ENCODE measurements at regions not wholly inside any gene's neighbourhood (a gene's known extent, or its start where the extent isn't known, plus 50 kb on each side); places are given as distances from the start of the nearest gene placed in this dataset.

DNA sequence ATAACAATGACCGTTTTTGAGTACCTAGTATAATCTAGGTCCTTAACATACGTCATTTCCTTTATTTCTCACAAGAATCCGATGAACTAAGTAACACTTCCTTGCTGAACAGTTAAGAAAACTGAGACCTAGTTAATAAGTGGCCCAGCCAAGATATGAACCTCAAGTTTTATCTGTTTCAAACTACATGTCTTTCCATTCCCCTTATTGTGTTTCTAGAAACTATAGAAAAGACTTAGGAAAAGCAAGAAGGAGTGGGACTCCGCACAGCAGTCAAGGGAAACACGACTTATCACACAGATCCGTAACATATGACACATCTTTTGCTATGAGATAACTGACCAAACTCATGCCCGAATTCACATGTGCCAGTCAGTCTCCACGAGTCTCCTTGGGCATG is 221.2 kb upstream of the ADAMTS9 start:
- no peaks in the 10 kb centered on the region for H3K36me3 ChIP-seq (ENCODE audit: insufficient read depth)
- peaks cover 4% of the 10 kb centered on the region for H3K27me3 Mint-ChIP-seq (ENCODE audit: insufficient read depth, low read depth, poor library complexity)
- H3K4me3 ChIP-seq: no peak overlapping the region
- peaks cover 18% of the 10 kb centered on the region for H3K4me1 ChIP-seq (ENCODE audit: insufficient read depth)
- H3K27me3 ChIP-seq (ENCODE audit: insufficient read depth): no peaks in the 10 kb centered on the region
- DNase-seq (ENCODE audit: low spot score) (no peak), ATAC-seq (no peak)
- peaks cover 4% of the 10 kb centered on the region; the same call in 1 of the 2 replicates for H3K9me2 ChIP-seq (ENCODE audit: insufficient read depth)
- no peaks in the 10 kb centered on the region for H3F3A ChIP-seq (replicated peaks; ENCODE audit: low read depth)
- no peak overlapping the region for H2AFZ ChIP-seq
- H4K20me1 ChIP-seq (replicated peaks; ENCODE audit: insufficient read depth): no peaks in the 10 kb centered on the region
- H3K27ac Mint-ChIP-seq: no peak overlapping the region
- peaks cover 39% of the 10 kb centered on the region for H3K4me1 Mint-ChIP-seq
- H3K36me3 Mint-ChIP-seq (ENCODE audit: low read depth): 0 out of 3 replicates have a peak, but pooled peaks cover 6% of the 10 kb centered on the region
- no peaks in the 10 kb centered on the region for H3K79me2 ChIP-seq (replicated peaks; ENCODE audit: insufficient read depth)
- H3K9me3 Mint-ChIP-seq: peaks cover 6% of the 10 kb centered on the region
- no peak overlapping the region for H3K4me2 ChIP-seq
- TF ChIP-seq POLR2AphosphoS5 (IDR thresholded peaks at IDR 0.05; ENCODE audit: low read depth) (no peak), EZH2phosphoT487 (IDR thresholded peaks at IDR 0.05; ENCODE audit: unreplicated experiment) (no peak), ZNF114 (CRISPR knock-in tag; IDR thresholded peaks at IDR 0.05) (no peak), JUNB (IDR thresholded peaks at IDR 0.05; ENCODE audit: unreplicated experiment) (no peak), NANOG (IDR thresholded peaks at IDR 0.05; ENCODE audit: borderline replicate concordance) (no peak), STAT1 (IDR thresholded peaks at IDR 0.05; ENCODE audit: unreplicated experiment) (no peak), EZH2 (IDR thresholded peaks at IDR 0.05; ENCODE audit: low read depth, unreplicated experiment) (no peak), ZNF331 (CRISPR knock-in tag; IDR thresholded peaks at IDR 0.05; ENCODE audit: low read depth) (no peak), CREB1 (CRISPR knock-in tag; IDR thresholded peaks at IDR 0.05; ENCODE audit: low read depth) (no peak)
- TF ChIP-seq, protein P1, sequence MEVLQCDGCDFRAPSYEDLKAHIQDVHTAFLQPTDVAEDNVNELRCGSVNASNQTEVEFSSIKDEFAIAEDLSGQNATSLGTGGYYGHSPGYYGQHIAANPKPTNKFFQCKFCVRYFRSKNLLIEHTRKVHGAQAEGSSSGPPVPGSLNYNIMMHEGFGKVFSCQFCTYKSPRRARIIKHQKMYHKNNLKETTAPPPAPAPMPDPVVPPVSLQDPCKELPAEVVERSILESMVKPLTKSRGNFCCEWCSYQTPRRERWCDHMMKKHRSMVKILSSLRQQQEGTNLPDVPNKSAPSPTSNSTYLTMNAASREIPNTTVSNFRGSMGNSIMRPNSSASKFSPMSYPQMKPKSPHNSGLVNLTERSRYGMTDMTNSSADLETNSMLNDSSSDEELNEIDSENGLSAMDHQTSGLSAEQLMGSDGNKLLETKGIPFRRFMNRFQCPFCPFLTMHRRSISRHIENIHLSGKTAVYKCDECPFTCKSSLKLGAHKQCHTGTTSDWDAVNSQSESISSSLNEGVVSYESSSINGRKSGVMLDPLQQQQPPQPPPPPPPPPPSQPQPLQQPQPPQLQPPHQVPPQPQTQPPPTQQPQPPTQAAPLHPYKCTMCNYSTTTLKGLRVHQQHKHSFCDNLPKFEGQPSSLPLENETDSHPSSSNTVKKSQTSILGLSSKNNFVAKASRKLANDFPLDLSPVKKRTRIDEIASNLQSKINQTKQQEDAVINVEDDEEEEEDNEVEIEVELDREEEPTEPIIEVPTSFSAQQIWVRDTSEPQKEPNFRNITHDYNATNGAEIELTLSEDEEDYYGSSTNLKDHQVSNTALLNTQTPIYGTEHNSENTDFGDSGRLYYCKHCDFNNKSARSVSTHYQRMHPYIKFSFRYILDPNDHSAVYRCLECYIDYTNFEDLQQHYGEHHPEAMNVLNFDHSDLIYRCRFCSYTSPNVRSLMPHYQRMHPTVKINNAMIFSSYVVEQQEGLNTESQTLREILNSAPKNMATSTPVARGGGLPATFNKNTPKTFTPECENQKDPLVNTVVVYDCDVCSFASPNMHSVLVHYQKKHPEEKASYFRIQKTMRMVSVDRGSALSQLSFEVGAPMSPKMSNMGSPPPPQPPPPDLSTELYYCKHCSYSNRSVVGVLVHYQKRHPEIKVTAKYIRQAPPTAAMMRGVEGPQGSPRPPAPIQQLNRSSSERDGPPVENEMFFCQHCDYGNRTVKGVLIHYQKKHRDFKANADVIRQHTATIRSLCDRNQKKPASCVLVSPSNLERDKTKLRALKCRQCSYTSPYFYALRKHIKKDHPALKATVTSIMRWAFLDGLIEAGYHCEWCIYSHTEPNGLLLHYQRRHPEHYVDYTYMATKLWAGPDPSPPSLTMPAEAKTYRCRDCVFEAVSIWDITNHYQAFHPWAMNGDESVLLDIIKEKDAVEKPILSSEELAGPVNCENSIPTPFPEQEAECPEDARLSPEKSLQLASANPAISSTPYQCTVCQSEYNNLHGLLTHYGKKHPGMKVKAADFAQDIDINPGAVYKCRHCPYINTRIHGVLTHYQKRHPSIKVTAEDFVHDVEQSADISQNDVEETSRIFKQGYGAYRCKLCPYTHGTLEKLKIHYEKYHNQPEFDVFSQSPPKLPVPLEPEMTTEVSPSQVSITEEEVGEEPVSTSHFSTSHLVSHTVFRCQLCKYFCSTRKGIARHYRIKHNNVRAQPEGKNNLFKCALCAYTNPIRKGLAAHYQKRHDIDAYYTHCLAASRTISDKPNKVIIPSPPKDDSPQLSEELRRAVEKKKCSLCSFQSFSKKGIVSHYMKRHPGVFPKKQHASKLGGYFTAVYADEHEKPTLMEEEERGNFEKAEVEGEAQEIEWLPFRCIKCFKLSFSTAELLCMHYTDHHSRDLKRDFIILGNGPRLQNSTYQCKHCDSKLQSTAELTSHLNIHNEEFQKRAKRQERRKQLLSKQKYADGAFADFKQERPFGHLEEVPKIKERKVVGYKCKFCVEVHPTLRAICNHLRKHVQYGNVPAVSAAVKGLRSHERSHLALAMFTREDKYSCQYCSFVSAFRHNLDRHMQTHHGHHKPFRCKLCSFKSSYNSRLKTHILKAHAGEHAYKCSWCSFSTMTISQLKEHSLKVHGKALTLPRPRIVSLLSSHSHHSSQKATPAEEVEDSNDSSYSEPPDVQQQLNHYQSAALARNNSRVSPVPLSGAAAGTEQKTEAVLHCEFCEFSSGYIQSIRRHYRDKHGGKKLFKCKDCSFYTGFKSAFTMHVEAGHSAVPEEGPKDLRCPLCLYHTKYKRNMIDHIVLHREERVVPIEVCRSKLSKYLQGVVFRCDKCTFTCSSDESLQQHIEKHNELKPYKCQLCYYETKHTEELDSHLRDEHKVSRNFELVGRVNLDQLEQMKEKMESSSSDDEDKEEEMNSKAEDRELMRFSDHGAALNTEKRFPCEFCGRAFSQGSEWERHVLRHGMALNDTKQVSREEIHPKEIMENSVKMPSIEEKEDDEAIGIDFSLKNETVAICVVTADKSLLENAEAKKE (CRISPR knock-in tag; IDR thresholded peaks at IDR 0.05): no peak
- TF ChIP-seq, protein P2, sequence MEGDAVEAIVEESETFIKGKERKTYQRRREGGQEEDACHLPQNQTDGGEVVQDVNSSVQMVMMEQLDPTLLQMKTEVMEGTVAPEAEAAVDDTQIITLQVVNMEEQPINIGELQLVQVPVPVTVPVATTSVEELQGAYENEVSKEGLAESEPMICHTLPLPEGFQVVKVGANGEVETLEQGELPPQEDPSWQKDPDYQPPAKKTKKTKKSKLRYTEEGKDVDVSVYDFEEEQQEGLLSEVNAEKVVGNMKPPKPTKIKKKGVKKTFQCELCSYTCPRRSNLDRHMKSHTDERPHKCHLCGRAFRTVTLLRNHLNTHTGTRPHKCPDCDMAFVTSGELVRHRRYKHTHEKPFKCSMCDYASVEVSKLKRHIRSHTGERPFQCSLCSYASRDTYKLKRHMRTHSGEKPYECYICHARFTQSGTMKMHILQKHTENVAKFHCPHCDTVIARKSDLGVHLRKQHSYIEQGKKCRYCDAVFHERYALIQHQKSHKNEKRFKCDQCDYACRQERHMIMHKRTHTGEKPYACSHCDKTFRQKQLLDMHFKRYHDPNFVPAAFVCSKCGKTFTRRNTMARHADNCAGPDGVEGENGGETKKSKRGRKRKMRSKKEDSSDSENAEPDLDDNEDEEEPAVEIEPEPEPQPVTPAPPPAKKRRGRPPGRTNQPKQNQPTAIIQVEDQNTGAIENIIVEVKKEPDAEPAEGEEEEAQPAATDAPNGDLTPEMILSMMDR (conservative IDR thresholded peaks at IDR 0.05; ENCODE audit: low read depth in 2 of 2): no peak
- TF ChIP-seq, protein P3, sequence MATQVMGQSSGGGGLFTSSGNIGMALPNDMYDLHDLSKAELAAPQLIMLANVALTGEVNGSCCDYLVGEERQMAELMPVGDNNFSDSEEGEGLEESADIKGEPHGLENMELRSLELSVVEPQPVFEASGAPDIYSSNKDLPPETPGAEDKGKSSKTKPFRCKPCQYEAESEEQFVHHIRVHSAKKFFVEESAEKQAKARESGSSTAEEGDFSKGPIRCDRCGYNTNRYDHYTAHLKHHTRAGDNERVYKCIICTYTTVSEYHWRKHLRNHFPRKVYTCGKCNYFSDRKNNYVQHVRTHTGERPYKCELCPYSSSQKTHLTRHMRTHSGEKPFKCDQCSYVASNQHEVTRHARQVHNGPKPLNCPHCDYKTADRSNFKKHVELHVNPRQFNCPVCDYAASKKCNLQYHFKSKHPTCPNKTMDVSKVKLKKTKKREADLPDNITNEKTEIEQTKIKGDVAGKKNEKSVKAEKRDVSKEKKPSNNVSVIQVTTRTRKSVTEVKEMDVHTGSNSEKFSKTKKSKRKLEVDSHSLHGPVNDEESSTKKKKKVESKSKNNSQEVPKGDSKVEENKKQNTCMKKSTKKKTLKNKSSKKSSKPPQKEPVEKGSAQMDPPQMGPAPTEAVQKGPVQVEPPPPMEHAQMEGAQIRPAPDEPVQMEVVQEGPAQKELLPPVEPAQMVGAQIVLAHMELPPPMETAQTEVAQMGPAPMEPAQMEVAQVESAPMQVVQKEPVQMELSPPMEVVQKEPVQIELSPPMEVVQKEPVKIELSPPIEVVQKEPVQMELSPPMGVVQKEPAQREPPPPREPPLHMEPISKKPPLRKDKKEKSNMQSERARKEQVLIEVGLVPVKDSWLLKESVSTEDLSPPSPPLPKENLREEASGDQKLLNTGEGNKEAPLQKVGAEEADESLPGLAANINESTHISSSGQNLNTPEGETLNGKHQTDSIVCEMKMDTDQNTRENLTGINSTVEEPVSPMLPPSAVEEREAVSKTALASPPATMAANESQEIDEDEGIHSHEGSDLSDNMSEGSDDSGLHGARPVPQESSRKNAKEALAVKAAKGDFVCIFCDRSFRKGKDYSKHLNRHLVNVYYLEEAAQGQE (IDR thresholded peaks at IDR 0.05; ENCODE audit: unreplicated experiment): no peak
- TF ChIP-seq, protein P4, sequence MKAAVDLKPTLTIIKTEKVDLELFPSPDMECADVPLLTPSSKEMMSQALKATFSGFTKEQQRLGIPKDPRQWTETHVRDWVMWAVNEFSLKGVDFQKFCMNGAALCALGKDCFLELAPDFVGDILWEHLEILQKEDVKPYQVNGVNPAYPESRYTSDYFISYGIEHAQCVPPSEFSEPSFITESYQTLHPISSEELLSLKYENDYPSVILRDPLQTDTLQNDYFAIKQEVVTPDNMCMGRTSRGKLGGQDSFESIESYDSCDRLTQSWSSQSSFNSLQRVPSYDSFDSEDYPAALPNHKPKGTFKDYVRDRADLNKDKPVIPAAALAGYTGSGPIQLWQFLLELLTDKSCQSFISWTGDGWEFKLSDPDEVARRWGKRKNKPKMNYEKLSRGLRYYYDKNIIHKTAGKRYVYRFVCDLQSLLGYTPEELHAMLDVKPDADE (IDR thresholded peaks at IDR 0.05): no peak
- no peak overlapping the region for H3K27ac ChIP-seq (ENCODE audit: low read depth)
- H3K4me3 Mint-ChIP-seq: no peak overlapping the region
